ENCODE measurements at regions not wholly inside any gene's neighbourhood (a gene's known extent, or its start where the extent isn't known, plus 50 kb on each side); places are given as distances from the start of the nearest gene placed in this dataset.

DNA sequence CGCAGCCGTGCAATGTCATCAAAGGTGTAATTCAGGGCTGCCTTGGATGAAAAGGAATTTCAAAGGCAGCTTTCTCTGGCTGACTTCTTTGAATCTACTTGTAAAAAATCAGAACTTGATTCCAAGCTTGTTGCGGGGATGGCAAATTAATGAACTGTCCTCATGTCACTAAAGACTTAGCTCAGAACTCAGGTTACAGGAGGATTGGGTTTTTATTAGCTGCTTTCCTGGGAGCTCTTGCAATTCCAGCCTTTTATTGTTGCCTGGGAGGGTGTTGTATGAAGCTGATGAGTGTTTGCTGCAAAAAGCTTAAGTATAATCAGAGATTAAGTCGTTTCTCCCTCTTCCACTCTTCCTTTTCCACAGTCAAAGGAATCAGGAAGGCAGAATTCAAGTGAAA lies 113.0 kb upstream of the CDH4 start:
- BruUV-seq (replicated peaks): no TSS peak
- Histone ChIP-seq H3K79me2 (ENCODE audit: low read length) (no peaks in the 10 kb centered on the region), H3K9me2 (replicated peaks; ENCODE audit: low read length) (no peaks in the 10 kb centered on the region), H3K27me3 (ENCODE audit: low read length) (peaks cover 17% of the 10 kb centered on the region; the same call in 1 of the 2 replicates), H3K9me3 (ENCODE audit: low read length) (no peaks in the 10 kb centered on the region), H3K4me3 (ENCODE audit: low read length) (no peak overlapping the region), H3K4me1 (ENCODE audit: insufficient read depth, low read length) (no peaks in the 10 kb centered on the region), H4K20me1 (ENCODE audit: low read length) (no peaks in the 10 kb centered on the region), H3F3A (ENCODE audit: low read length, unreplicated experiment) (no peaks in the 10 kb centered on the region), H3K27ac (ENCODE audit: low read length) (no peak overlapping the region), H3K36me3 (ENCODE audit: low read depth, low read length) (no peaks in the 10 kb centered on the region), H3K4me2 (ENCODE audit: low read length) (no peak overlapping the region), H2AFZ (ENCODE audit: low read length) (no peak overlapping the region), H3K9ac (ENCODE audit: low read length) (no peak overlapping the region)
- DNase-seq (no peak), ATAC-seq (no peak)
- CTCF ChIA-PET: no interaction called here
- POLR2A ChIA-PET (ENCODE audit: unreplicated experiment): no interaction called here
- TF ChIP-seq, protein P1, sequence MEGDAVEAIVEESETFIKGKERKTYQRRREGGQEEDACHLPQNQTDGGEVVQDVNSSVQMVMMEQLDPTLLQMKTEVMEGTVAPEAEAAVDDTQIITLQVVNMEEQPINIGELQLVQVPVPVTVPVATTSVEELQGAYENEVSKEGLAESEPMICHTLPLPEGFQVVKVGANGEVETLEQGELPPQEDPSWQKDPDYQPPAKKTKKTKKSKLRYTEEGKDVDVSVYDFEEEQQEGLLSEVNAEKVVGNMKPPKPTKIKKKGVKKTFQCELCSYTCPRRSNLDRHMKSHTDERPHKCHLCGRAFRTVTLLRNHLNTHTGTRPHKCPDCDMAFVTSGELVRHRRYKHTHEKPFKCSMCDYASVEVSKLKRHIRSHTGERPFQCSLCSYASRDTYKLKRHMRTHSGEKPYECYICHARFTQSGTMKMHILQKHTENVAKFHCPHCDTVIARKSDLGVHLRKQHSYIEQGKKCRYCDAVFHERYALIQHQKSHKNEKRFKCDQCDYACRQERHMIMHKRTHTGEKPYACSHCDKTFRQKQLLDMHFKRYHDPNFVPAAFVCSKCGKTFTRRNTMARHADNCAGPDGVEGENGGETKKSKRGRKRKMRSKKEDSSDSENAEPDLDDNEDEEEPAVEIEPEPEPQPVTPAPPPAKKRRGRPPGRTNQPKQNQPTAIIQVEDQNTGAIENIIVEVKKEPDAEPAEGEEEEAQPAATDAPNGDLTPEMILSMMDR (conservative IDR thresholded peaks at IDR 0.05; ENCODE audit: low read depth, low read length): no peak
- TF ChIP-seq EZH2phosphoT487 (IDR thresholded peaks at IDR 0.05; ENCODE audit: borderline replicate concordance, low read length) (no peak), EZH2 (IDR thresholded peaks at IDR 0.05; ENCODE audit: low read length, unreplicated experiment) (no peak)
- intact Hi-C loops (cut with micrococcal nuclease): no loop called here

DNA sequence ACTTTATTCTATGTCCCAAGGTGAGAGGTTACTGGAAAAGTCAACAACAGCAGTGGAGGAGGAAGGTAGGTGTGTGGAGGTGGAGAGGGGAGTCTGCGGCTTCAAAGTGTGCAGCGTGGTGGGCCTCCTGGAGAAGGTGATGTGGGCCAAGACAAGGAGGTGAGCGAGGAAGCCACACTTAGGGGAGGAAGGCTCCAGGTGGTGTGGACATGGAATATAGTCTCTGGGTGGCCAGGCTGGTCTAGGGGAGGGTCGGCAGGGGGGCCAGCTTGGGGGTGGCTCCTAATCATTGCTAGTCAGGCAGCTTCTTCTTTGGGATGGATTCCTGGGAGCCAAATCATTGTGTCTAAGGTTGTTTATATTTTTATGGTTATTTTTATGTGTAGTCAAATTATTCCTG lies 111.5 kb upstream of the CDH4 start:
- H3K9me3 ChIP-seq (ENCODE audit: low read length): 0 out of 2 replicates have a peak, but pooled peaks cover 6% of the 10 kb centered on the region
- H3K4me2 ChIP-seq (ENCODE audit: low read length): no peak overlapping the region
- intact Hi-C loops (cut with micrococcal nuclease): no loop called here
- TF ChIP-seq, protein P1 (conservative IDR thresholded peaks at IDR 0.05; ENCODE audit: low read depth, low read length): no peak
- TF ChIP-seq EZH2phosphoT487 (IDR thresholded peaks at IDR 0.05; ENCODE audit: borderline replicate concordance, low read length) (no peak), EZH2 (IDR thresholded peaks at IDR 0.05; ENCODE audit: low read length, unreplicated experiment) (no peak)
- no peak overlapping the region for H3K9ac ChIP-seq (ENCODE audit: low read length)
- BruUV-seq (replicated peaks): no TSS peak
- POLR2A ChIA-PET (ENCODE audit: unreplicated experiment): no interaction called here
- H3K27me3 ChIP-seq (ENCODE audit: low read length): peaks cover 6% of the 10 kb centered on the region; the same call in 1 of the 2 replicates
- no peak overlapping the region for H2AFZ ChIP-seq (ENCODE audit: low read length)
- no peak overlapping the region for H3K27ac ChIP-seq (ENCODE audit: low read length)
- H3F3A ChIP-seq (ENCODE audit: low read length, unreplicated experiment): no peaks in the 10 kb centered on the region
- H3K4me1 ChIP-seq (ENCODE audit: insufficient read depth, low read length): no peaks in the 10 kb centered on the region
- no peak for DNase-seq
- no peaks in the 10 kb centered on the region for H3K9me2 ChIP-seq (replicated peaks; ENCODE audit: low read length)
- no peak overlapping the region for H3K4me3 ChIP-seq (ENCODE audit: low read length)
- no peak for ATAC-seq
- no peaks in the 10 kb centered on the region for H3K36me3 ChIP-seq (ENCODE audit: low read depth, low read length)
- H3K79me2 ChIP-seq (ENCODE audit: low read length): no peaks in the 10 kb centered on the region
- H4K20me1 ChIP-seq (ENCODE audit: low read length): no peaks in the 10 kb centered on the region
- CTCF ChIA-PET: no interaction called here

DNA sequence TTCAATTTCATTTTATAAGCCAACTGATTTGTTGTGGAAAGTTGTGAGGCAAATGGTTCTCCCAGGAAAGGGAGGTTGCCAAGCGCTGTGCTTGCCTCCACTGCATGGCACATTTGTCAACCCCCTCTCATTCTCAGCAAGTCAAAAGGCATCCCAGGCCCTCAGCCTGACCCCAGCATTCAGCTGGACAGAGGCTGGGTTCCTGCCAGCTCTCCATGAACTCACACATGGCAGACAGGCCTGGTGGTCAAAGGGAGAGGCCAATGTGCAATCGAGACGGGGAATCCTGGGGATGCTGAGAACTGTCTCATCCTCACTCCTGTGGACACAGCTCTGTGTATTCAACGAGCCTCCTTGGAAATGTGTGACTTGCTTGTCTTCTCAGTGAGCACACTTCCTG lies 106.0 kb upstream of the CDH4 start:
- ATAC-seq: no peak
- no peak for DNase-seq
- H3K9ac ChIP-seq (ENCODE audit: low read length): no peak overlapping the region
- ChIA-PET POLR2A (ENCODE audit: unreplicated experiment) (no interaction called here), CTCF (no interaction called here)
- no peaks in the 10 kb centered on the region for H3K9me2 ChIP-seq (replicated peaks; ENCODE audit: low read length)
- intact Hi-C loops (cut with micrococcal nuclease): no loop called here
- no peaks in the 10 kb centered on the region for H3K79me2 ChIP-seq (ENCODE audit: low read length)
- no peaks in the 10 kb centered on the region for H3K4me1 ChIP-seq (ENCODE audit: insufficient read depth, low read length)
- H3K4me2 ChIP-seq (ENCODE audit: low read length): no peak overlapping the region
- H3K36me3 ChIP-seq (ENCODE audit: low read depth, low read length): no peaks in the 10 kb centered on the region
- no peaks in the 10 kb centered on the region for H4K20me1 ChIP-seq (ENCODE audit: low read length)
- H3K27ac ChIP-seq (ENCODE audit: low read length): no peak overlapping the region
- no peaks in the 10 kb centered on the region for H3K27me3 ChIP-seq (ENCODE audit: low read length)
- no peak overlapping the region for H3K4me3 ChIP-seq (ENCODE audit: low read length)
- no TSS peak for BruUV-seq (replicated peaks)
- H2AFZ ChIP-seq (ENCODE audit: low read length): no peak overlapping the region
- 0 out of 2 replicates have a peak, but pooled peaks cover 6% of the 10 kb centered on the region for H3K9me3 ChIP-seq (ENCODE audit: low read length)
- TF ChIP-seq EZH2 (IDR thresholded peaks at IDR 0.05; ENCODE audit: low read length, unreplicated experiment) (no peak), EZH2phosphoT487 (IDR thresholded peaks at IDR 0.05; ENCODE audit: borderline replicate concordance, low read length) (no peak)
- TF ChIP-seq, protein P1 (conservative IDR thresholded peaks at IDR 0.05; ENCODE audit: low read depth, low read length): no peak
- H3F3A ChIP-seq (ENCODE audit: low read length, unreplicated experiment): no peaks in the 10 kb centered on the region
